HEK293T (cell line): ENCODE measurements at regions not wholly inside any gene's neighbourhood (a gene's known extent, or its start where the extent isn't known, plus 50 kb on each side); places are given as distances from the start of the nearest gene placed in this dataset.

Experiments used
- ARNT ChIP-seq: fragments of 450-650 bp; IDR thresholded peaks from 2 replicates; pipeline ENCODE4 v1.6.1; 2017; ENCODE audit warnings: mild to moderate bottlenecking
- BHLHE40 ChIP-seq: fragments of 450-650 bp; IDR thresholded peaks from 2 replicates; pipeline ENCODE4 v1.6.1; 2016; ENCODE audit warnings: mild to moderate bottlenecking, moderate library complexity, borderline replicate concordance
- CTBP1 ChIP-seq: fragments of 450-650 bp; IDR thresholded peaks from 2 replicates; pipeline ENCODE4 v1.6.1; 2016; ENCODE audit warnings: borderline replicate concordance
- ELF4 ChIP-seq: fragments of 450-650 bp; IDR thresholded peaks from 2 replicates; pipeline ENCODE4 v1.6.1; 2017; ENCODE audit warnings: antibody characterized with exemption
- FOXA1 ChIP-seq: fragments of 450-650 bp; IDR thresholded peaks from 2 replicates; pipeline ENCODE4 v1.6.1; 2016; ENCODE audit warnings: mild to moderate bottlenecking
- FOXK2 ChIP-seq: fragments of 450-650 bp; IDR thresholded peaks from 2 replicates; pipeline ENCODE4 v1.6.1; 2016; ENCODE audit warnings: mild to moderate bottlenecking
- FOXM1 ChIP-seq: fragments of 450-650 bp; IDR thresholded peaks from 2 replicates; pipeline ENCODE4 v1.6.1; 2017; ENCODE audit warnings: mild to moderate bottlenecking, borderline replicate concordance
- HDGF ChIP-seq: fragments of 450-650 bp; IDR thresholded peaks from 2 replicates; pipeline ENCODE4 v1.6.1; 2017; ENCODE audit warnings: antibody characterized with exemption, borderline replicate concordance
- LEF1 ChIP-seq: fragments of 450-650 bp; IDR thresholded peaks from 2 replicates; pipeline ENCODE4 v1.6.1; 2017; ENCODE audit warnings: mild to moderate bottlenecking, borderline replicate concordance
- SP1 ChIP-seq: fragments of 450-650 bp; IDR thresholded peaks from 2 replicates; pipeline ENCODE4 v1.6.1; 2017
- SUZ12 ChIP-seq: fragments of 450-650 bp; IDR thresholded peaks from 2 replicates; pipeline ENCODE4 v1.6.1; 2016; ENCODE audit warnings: mild to moderate bottlenecking
- TARDBP ChIP-seq: fragments of 450-650 bp; IDR thresholded peaks from 2 replicates; pipeline ENCODE4 v1.6.1; 2016
- ZNF384 ChIP-seq: fragments of 450-650 bp; IDR thresholded peaks from 2 replicates; pipeline ENCODE4 v1.6.1; 2016
- TF ChIP-seq, protein P1 (sequence below): fragments of 450-650 bp; IDR thresholded peaks from 2 replicates; pipeline ENCODE4 v1.6.1; 2016

- TF ChIP-seq ARNT (no peak), SUZ12 (no peak), FOXM1 (no peak), LEF1 (no peak), BHLHE40 (no peak), HDGF (no peak), ELF4 (no peak), SP1 (no peak), CTBP1 (no peak), ZNF384 (no peak), TARDBP (no peak), FOXK2 (no peak), FOXA1 (no peak)
- TF ChIP-seq, protein P1, sequence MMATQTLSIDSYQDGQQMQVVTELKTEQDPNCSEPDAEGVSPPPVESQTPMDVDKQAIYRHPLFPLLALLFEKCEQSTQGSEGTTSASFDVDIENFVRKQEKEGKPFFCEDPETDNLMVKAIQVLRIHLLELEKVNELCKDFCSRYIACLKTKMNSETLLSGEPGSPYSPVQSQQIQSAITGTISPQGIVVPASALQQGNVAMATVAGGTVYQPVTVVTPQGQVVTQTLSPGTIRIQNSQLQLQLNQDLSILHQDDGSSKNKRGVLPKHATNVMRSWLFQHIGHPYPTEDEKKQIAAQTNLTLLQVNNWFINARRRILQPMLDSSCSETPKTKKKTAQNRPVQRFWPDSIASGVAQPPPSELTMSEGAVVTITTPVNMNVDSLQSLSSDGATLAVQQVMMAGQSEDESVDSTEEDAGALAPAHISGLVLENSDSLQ: no peak
Observed at GRCh38 chr2:194166818-194167217, 1490.2 kb upstream of the SLC39A10 start.
